ENCODE measurements at regions not wholly inside any gene's neighbourhood (a gene's known extent, or its start where the extent isn't known, plus 50 kb on each side); places are given as distances from the start of the nearest gene placed in this dataset.

DNA sequence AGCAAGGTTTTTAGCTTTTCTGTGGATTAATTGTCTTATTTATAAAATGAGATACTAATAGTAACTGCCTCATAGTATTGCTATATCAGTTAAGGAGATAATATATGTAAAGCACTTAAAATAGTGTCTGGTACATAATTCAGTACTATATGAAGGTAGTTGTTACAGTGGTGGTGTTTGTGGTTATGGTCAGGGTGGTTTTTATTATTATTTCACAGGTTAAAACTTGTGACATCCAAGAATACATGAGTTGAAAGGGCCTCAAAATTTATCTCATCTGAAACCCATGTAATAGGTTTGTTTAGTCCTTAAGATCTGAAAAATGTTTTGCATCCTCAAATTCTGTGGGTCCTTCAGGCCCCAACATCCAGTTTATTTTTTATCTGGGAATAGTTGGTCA is 369.5 kb upstream of the LRATD1 start:
- H3K36me3 ChIP-seq (ENCODE audit: low read depth) = no peaks in the 10 kb centered on the region
- TF ChIP-seq, protein P1, sequence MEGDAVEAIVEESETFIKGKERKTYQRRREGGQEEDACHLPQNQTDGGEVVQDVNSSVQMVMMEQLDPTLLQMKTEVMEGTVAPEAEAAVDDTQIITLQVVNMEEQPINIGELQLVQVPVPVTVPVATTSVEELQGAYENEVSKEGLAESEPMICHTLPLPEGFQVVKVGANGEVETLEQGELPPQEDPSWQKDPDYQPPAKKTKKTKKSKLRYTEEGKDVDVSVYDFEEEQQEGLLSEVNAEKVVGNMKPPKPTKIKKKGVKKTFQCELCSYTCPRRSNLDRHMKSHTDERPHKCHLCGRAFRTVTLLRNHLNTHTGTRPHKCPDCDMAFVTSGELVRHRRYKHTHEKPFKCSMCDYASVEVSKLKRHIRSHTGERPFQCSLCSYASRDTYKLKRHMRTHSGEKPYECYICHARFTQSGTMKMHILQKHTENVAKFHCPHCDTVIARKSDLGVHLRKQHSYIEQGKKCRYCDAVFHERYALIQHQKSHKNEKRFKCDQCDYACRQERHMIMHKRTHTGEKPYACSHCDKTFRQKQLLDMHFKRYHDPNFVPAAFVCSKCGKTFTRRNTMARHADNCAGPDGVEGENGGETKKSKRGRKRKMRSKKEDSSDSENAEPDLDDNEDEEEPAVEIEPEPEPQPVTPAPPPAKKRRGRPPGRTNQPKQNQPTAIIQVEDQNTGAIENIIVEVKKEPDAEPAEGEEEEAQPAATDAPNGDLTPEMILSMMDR (IDR thresholded peaks at IDR 0.05; ENCODE audit: poor library complexity, severe bottlenecking) = no peak
- H3K4me1 ChIP-seq (ENCODE audit: insufficient read depth, poor library complexity, severe bottlenecking) = no peaks in the 10 kb centered on the region
- no peak overlapping the region for H3K4me3 ChIP-seq (ENCODE audit: severe bottlenecking)
- no peaks in the 10 kb centered on the region for H3K27me3 ChIP-seq (ENCODE audit: insufficient read depth, poor library complexity, severe bottlenecking)
- H3K9me3 ChIP-seq (ENCODE audit: severe bottlenecking) = no peaks in the 10 kb centered on the region
- H3K27ac ChIP-seq (ENCODE audit: poor library complexity, severe bottlenecking) = no peak overlapping the region
- ATAC-seq (ENCODE audit: low read depth) (no peak), DNase-seq (ENCODE audit: low spot score) (no peak)

DNA sequence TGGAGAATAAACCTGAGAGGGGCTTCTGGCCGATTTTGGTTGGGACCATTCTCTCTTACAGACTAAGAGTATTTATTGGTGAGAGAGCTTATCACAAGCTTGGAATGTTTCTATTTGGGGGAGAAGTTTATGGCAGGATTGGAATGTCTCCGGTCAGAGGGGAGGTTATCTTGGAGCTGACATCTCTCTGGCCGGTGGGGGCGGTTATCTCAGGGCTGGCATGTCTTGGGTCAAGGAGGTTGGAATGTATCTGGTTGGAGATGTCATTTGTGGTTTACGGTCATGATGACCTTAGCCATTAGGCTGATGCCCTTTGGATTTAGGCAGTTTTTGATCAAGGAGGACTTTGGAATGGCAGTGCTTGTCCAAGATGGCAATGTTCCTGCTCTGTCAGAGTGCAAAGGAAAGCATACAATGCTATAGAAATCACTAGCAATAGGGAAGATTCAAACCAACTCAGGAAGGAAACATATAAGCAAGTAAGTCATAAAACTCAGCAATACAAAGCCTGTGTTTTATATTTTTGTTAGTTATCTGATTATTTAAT is 362.4 kb upstream of the LRATD1 start:
- DNase-seq (ENCODE audit: low spot score) (no peak), ATAC-seq (ENCODE audit: low read depth) (no peak)
- H3K4me3 ChIP-seq (ENCODE audit: severe bottlenecking) = no peak overlapping the region
- no peaks in the 10 kb centered on the region for H3K9me3 ChIP-seq (ENCODE audit: severe bottlenecking)
- H3K36me3 ChIP-seq (ENCODE audit: low read depth) = no peaks in the 10 kb centered on the region
- H3K4me1 ChIP-seq (ENCODE audit: insufficient read depth, poor library complexity, severe bottlenecking) = no peaks in the 10 kb centered on the region
- TF ChIP-seq, protein P1 (IDR thresholded peaks at IDR 0.05; ENCODE audit: poor library complexity, severe bottlenecking) = no peak
- H3K27ac ChIP-seq (ENCODE audit: poor library complexity, severe bottlenecking) = no peak overlapping the region
- no peaks in the 10 kb centered on the region for H3K27me3 ChIP-seq (ENCODE audit: insufficient read depth, poor library complexity, severe bottlenecking)

- no peak overlapping the region for H3K4me3 ChIP-seq (ENCODE audit: severe bottlenecking)
Measured at GRCh38 chr2:14272396-14273075, 360.0 kb upstream of the LRATD1 start.

GRCh38 chr2:14273650-14274049 is 358.9 kb upstream of the LRATD1 start:
- TF ChIP-seq, protein P1 (IDR thresholded peaks at IDR 0.05; ENCODE audit: poor library complexity, severe bottlenecking) = no peak
- DNase-seq (ENCODE audit: low spot score) = no peak
- H3K4me1 ChIP-seq (ENCODE audit: insufficient read depth, poor library complexity, severe bottlenecking) = no peaks in the 10 kb centered on the region
- no peaks in the 10 kb centered on the region for H3K27me3 ChIP-seq (ENCODE audit: insufficient read depth, poor library complexity, severe bottlenecking)
- no peaks in the 10 kb centered on the region for H3K9me3 ChIP-seq (ENCODE audit: severe bottlenecking)
- H3K4me3 ChIP-seq (ENCODE audit: severe bottlenecking) = no peak overlapping the region
- H3K36me3 ChIP-seq (ENCODE audit: low read depth) = no peaks in the 10 kb centered on the region
- ATAC-seq (ENCODE audit: low read depth) = no peak
- no peak overlapping the region for H3K27ac ChIP-seq (ENCODE audit: poor library complexity, severe bottlenecking)

More at GRCh38 chr2:14272396-14273075, 360.0 kb upstream of the LRATD1 start:
- Histone ChIP-seq H3K4me1 (ENCODE audit: insufficient read depth, poor library complexity, severe bottlenecking) (no peaks in the 10 kb centered on the region), H3K27me3 (ENCODE audit: insufficient read depth, poor library complexity, severe bottlenecking) (no peaks in the 10 kb centered on the region), H3K36me3 (ENCODE audit: low read depth) (no peaks in the 10 kb centered on the region), H3K9me3 (ENCODE audit: severe bottlenecking) (no peaks in the 10 kb centered on the region), H3K27ac (ENCODE audit: poor library complexity, severe bottlenecking) (no peak overlapping the region)
- DNase-seq (ENCODE audit: low spot score) = no peak
- ATAC-seq (ENCODE audit: low read depth) = no peak
- TF ChIP-seq, protein P1 (IDR thresholded peaks at IDR 0.05; ENCODE audit: poor library complexity, severe bottlenecking) = no peak

- H3K9me3 ChIP-seq (ENCODE audit: severe bottlenecking) = no peaks in the 10 kb centered on the region
- TF ChIP-seq, protein P1 (IDR thresholded peaks at IDR 0.05; ENCODE audit: poor library complexity, severe bottlenecking) = no peak
- peaks cover 6% of the 10 kb centered on the region for H3K4me1 ChIP-seq (ENCODE audit: insufficient read depth, poor library complexity, severe bottlenecking)
- H3K27me3 ChIP-seq (ENCODE audit: insufficient read depth, poor library complexity, severe bottlenecking) = no peaks in the 10 kb centered on the region
- H3K27ac ChIP-seq (ENCODE audit: poor library complexity, severe bottlenecking) = no peak overlapping the region
- H3K36me3 ChIP-seq (ENCODE audit: low read depth) = no peaks in the 10 kb centered on the region
- no peak overlapping the region for H3K4me3 ChIP-seq (ENCODE audit: severe bottlenecking)
- ATAC-seq (ENCODE audit: low read depth) (no peak), DNase-seq (ENCODE audit: low spot score) (no peak)
Measured at GRCh38 chr2:14284244-14284643, 348.3 kb upstream of the LRATD1 start.

Measured in RWPE2 (cell line).